Neural cell (in vitro differentiated cells): ENCODE measurements at regions not wholly inside any gene's neighbourhood (a gene's known extent, or its start where the extent isn't known, plus 50 kb on each side); places are given as distances from the start of the nearest gene placed in this dataset.
"Not testable (repeated sequence)": the region's sequence is repeated elsewhere in the genome, so short reads cannot be mapped to it uniquely, and the experiment has no call there.

Experiments used
- H2AFZ ChIP-seq: fragments of 200-600, 300-800 bp; sonication (generic), shearing (Covaris generic); 2 replicates; pipeline ENCODE4 v1.6.0; 2014; ENCODE audit warnings: low read depth, mild to moderate bottlenecking, antibody characterized with exemption, low read length, moderate library complexity
- H3F3A ChIP-seq: fragments of 200-600 bp; shearing (Covaris generic); 2 replicates; pipeline ENCODE4 v1.6.1; 2016; ENCODE audit warnings: mild to moderate bottlenecking, moderate library complexity, mixed read lengths, antibody characterized with exemption, low read length; ENCODE audit not compliant: insufficient read depth, poor library complexity, severe bottlenecking
- H3K27ac ChIP-seq: fragments of 200-600, 300-800 bp; sonication (generic), shearing (Covaris generic); 2 replicates; pipeline ENCODE4 v1.5.1; 2014; ENCODE audit warnings: mild to moderate bottlenecking, low read length, moderate library complexity
- H3K27me3 ChIP-seq: fragments of 300-800, 200-600 bp; sonication (generic), shearing (Covaris generic); 2 replicates; pipeline ENCODE4 v1.6.0; 2014; ENCODE audit warnings: mild to moderate bottlenecking, low read depth, low read length, moderate library complexity; ENCODE audit not compliant: insufficient read depth
- H3K36me3 ChIP-seq: fragments of 300-800, 200-600 bp; sonication (generic), shearing (Covaris generic); 2 replicates; pipeline ENCODE4 v1.5.1; 2014; ENCODE audit warnings: mild to moderate bottlenecking, antibody characterized with exemption, low read length, moderate library complexity; ENCODE audit not compliant: insufficient read depth
- H3K4me2 ChIP-seq: fragments of 300-800, 200-600 bp; sonication (generic), shearing (Covaris generic); 2 replicates; pipeline ENCODE4 v1.6.0; 2014; ENCODE audit warnings: mild to moderate bottlenecking, low read length
- H3K4me3 ChIP-seq: fragments of 300-800, 200-600 bp; sonication (generic), shearing (Covaris generic); 2 replicates; pipeline ENCODE4 v1.5.1; 2014; ENCODE audit warnings: mild to moderate bottlenecking, low read length, moderate library complexity
- H3K79me2 ChIP-seq: fragments of 200-600 bp; shearing (Covaris generic); replicated peaks from 2 replicates; pipeline ENCODE4 v1.6.0; 2014; ENCODE audit warnings: mild to moderate bottlenecking, low read length, moderate library complexity; ENCODE audit not compliant: insufficient read depth
- H3K9ac ChIP-seq: fragments of 300-800, 200-600 bp; sonication (generic), shearing (Covaris generic); 2 replicates; pipeline ENCODE4 v1.6.1; 2016; ENCODE audit warnings: mild to moderate bottlenecking, low read length, mixed read lengths
- H3K9me2 ChIP-seq: fragments of 200-600 bp; shearing (Covaris generic); 2 replicates; pipeline ENCODE4 v1.6.1; 2016; ENCODE audit warnings: mild to moderate bottlenecking, low read length, mixed read lengths; ENCODE audit not compliant: insufficient read depth
- H3K9me3 ChIP-seq: fragments of 200-600, 300-800 bp; sonication (generic), shearing (Covaris generic); 2 replicates; pipeline ENCODE4 v1.6.1; 2016; ENCODE audit warnings: mild to moderate bottlenecking, mixed run types, low read length, moderate library complexity, mixed read lengths
- H4K20me1 ChIP-seq: fragments of 200-600 bp; shearing (Covaris generic); 2 replicates; pipeline ENCODE4 v1.6.1; 2016; ENCODE audit warnings: mild to moderate bottlenecking, mixed run types; ENCODE audit not compliant: insufficient read depth
- EP300 ChIP-seq: fragments of 450-650 bp; conservative IDR thresholded peaks from 2 replicates; pipeline ENCODE4 v1.6.1; 2014; ENCODE audit warnings: antibody characterized with exemption, mild to moderate bottlenecking, moderate library complexity; ENCODE audit not compliant: poor library complexity, severe bottlenecking
- EZH2 ChIP-seq: fragments of 200-600, 300-800 bp; shearing (Covaris generic), sonication (generic); IDR thresholded peaks from 2 replicates; pipeline ENCODE4 v1.6.1; 2014; ENCODE audit warnings: antibody characterized with exemption, low read length, borderline replicate concordance, mild to moderate bottlenecking; ENCODE audit not compliant: insufficient read depth, poor library complexity, severe bottlenecking
- MXI1 ChIP-seq: fragments of 450-650 bp; conservative IDR thresholded peaks from 2 replicates; pipeline ENCODE4 v1.6.1; 2014; ENCODE audit warnings: antibody characterized with exemption, mild to moderate bottlenecking; ENCODE audit not compliant: poor library complexity, severe bottlenecking
- POLR2AphosphoS5 ChIP-seq: IDR thresholded peaks from 2 replicates; pipeline ENCODE4 v1.6.1; 2012
- RAD21 ChIP-seq: fragments of 450-650 bp; conservative IDR thresholded peaks from 2 replicates; pipeline ENCODE4 v1.6.1; 2014; ENCODE audit warnings: antibody characterized with exemption, mild to moderate bottlenecking, moderate library complexity
- SMC3 ChIP-seq: fragments of 450-650 bp; conservative IDR thresholded peaks from 2 replicates; pipeline ENCODE4 v1.6.1; 2014; ENCODE audit warnings: antibody characterized with exemption, mild to moderate bottlenecking, moderate library complexity; ENCODE audit not compliant: poor library complexity
- TAF1 ChIP-seq: IDR thresholded peaks from 2 replicates; pipeline ENCODE4 v1.6.1; 2012; ENCODE audit warnings: low read depth
- TF ChIP-seq, protein P1 (sequence below): IDR thresholded peaks from 2 replicates; pipeline ENCODE4 v1.6.1; 2012; ENCODE audit warnings: borderline replicate concordance
- TF ChIP-seq, protein P2 (sequence below): fragments of 450-650 bp; IDR thresholded peaks from 2 replicates; pipeline ENCODE4 v1.5.1; 2014; ENCODE audit warnings: antibody characterized with exemption, mild to moderate bottlenecking, moderate library complexity; ENCODE audit not compliant: poor library complexity, severe bottlenecking

DNA sequence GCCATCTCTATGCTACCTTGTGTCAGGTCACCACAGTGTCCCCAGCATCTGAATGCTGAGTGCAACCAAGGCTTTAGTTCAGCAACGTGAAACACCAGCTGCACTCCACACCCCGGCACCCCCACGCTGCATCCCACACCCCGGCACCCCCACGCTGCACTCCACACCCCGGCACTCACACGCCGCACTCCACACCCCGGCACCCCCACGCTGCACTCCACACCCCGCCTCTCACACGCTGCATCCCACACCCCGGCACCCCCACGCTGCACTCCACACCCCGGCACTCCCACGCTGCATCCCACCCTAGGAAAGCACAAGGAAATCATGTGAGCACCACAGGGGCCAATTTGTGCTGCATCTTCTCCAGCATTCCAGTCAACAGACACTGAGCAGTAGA lies 199.8 kb upstream of the FRG1 start:
- Histone ChIP-seq H3K27ac (no peak overlapping the region), H3K4me2 (no peak overlapping the region), H3K27me3 (no peaks in the 10 kb centered on the region), H4K20me1 (no peaks in the 10 kb centered on the region), H3K4me3 (no peak overlapping the region), H3K9me3 (no peaks in the 10 kb centered on the region), H3F3A (no peaks in the 10 kb centered on the region), H3K9ac (no peak overlapping the region), H2AFZ (no peak overlapping the region), H3K79me2 (no peaks in the 10 kb centered on the region), H3K9me2 (no peaks in the 10 kb centered on the region), H3K36me3 (no peaks in the 10 kb centered on the region)
- no peak for TF ChIP-seq TAF1
- TF ChIP-seq, protein P1, sequence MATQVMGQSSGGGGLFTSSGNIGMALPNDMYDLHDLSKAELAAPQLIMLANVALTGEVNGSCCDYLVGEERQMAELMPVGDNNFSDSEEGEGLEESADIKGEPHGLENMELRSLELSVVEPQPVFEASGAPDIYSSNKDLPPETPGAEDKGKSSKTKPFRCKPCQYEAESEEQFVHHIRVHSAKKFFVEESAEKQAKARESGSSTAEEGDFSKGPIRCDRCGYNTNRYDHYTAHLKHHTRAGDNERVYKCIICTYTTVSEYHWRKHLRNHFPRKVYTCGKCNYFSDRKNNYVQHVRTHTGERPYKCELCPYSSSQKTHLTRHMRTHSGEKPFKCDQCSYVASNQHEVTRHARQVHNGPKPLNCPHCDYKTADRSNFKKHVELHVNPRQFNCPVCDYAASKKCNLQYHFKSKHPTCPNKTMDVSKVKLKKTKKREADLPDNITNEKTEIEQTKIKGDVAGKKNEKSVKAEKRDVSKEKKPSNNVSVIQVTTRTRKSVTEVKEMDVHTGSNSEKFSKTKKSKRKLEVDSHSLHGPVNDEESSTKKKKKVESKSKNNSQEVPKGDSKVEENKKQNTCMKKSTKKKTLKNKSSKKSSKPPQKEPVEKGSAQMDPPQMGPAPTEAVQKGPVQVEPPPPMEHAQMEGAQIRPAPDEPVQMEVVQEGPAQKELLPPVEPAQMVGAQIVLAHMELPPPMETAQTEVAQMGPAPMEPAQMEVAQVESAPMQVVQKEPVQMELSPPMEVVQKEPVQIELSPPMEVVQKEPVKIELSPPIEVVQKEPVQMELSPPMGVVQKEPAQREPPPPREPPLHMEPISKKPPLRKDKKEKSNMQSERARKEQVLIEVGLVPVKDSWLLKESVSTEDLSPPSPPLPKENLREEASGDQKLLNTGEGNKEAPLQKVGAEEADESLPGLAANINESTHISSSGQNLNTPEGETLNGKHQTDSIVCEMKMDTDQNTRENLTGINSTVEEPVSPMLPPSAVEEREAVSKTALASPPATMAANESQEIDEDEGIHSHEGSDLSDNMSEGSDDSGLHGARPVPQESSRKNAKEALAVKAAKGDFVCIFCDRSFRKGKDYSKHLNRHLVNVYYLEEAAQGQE: no peak
- TF ChIP-seq, protein P2, sequence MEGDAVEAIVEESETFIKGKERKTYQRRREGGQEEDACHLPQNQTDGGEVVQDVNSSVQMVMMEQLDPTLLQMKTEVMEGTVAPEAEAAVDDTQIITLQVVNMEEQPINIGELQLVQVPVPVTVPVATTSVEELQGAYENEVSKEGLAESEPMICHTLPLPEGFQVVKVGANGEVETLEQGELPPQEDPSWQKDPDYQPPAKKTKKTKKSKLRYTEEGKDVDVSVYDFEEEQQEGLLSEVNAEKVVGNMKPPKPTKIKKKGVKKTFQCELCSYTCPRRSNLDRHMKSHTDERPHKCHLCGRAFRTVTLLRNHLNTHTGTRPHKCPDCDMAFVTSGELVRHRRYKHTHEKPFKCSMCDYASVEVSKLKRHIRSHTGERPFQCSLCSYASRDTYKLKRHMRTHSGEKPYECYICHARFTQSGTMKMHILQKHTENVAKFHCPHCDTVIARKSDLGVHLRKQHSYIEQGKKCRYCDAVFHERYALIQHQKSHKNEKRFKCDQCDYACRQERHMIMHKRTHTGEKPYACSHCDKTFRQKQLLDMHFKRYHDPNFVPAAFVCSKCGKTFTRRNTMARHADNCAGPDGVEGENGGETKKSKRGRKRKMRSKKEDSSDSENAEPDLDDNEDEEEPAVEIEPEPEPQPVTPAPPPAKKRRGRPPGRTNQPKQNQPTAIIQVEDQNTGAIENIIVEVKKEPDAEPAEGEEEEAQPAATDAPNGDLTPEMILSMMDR: no peak
- no peak for TF ChIP-seq RAD21

DNA sequence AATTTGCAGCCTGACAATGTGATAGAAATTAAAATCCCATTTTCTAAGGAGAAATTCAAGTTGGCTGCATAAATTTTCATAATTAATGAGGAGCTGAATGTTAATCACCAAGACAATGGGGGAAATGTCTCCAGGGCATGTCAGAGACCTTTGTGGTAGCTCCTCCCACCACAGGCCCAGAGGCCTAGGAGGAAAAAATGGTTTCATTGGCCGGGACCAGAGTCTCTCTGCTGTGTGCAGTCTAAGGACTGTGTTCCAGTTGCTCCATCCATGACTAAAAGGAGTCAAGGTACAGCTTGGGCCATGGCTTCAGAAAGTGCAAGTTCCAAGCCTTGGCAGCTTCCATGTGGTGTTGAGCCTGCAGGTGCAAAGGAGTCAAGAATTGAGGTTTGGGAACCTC lies 187.6 kb upstream of the FRG1 start:
- not testable (repeated sequence) for H3K9ac ChIP-seq, H3K27me3 ChIP-seq, H3K9me3 ChIP-seq, H4K20me1 ChIP-seq, H3F3A ChIP-seq, H3K9me2 ChIP-seq, H3K36me3 ChIP-seq, H3K4me2 ChIP-seq, H2AFZ ChIP-seq, H3K4me3 ChIP-seq, H3K79me2 ChIP-seq, H3K27ac ChIP-seq

DNA sequence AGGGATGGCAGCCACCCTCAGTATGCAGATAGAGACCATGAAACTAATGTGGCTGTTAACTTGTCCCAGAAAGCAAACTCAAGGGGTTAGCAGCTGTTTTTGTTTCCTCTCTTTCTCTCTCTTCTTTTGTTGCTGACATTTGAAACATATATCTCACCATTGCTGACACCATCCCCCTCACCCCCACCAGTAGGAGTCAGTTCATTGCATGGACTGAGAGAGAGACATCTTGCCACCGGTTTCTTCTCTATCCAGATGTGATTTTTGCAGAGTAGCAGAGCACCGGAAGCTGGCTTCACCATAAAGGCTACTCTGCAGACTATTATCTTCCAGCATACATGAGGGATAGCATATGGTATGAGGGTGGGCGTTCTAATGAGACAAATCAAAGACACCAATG lies 177.1 kb upstream of the FRG1 start:
- H3K27ac ChIP-seq: no peak overlapping the region
- H2AFZ ChIP-seq: no peak overlapping the region
- H3K36me3 ChIP-seq: no peaks in the 10 kb centered on the region
- H3K9me2 ChIP-seq: no peaks in the 10 kb centered on the region
- H3K4me3 ChIP-seq: no peak overlapping the region
- TF ChIP-seq TAF1 (no peak), MXI1 (no peak), POLR2AphosphoS5 (no peak), EZH2 (no peak), RAD21 (no peak), SMC3 (no peak), EP300 (no peak)
- TF ChIP-seq, protein P2: no peak
- TF ChIP-seq, protein P1: no peak
- no peaks in the 10 kb centered on the region for H3K9me3 ChIP-seq
- H3K79me2 ChIP-seq: no peaks in the 10 kb centered on the region
- H4K20me1 ChIP-seq: no peaks in the 10 kb centered on the region
- H3K4me2 ChIP-seq: no peak overlapping the region
- no peaks in the 10 kb centered on the region for H3F3A ChIP-seq
- no peak overlapping the region for H3K9ac ChIP-seq
- no peaks in the 10 kb centered on the region for H3K27me3 ChIP-seq
